NCI-H526 treated with DMSO at 0.1 percent for 48 hours (cell line): ENCODE measurements at regions not wholly inside any gene's neighbourhood (a gene's known extent, or its start where the extent isn't known, plus 50 kb on each side); places are given as distances from the start of the nearest gene placed in this dataset.
A peak's percentile ranks its signal among the peaks of the same experiment; 100 is the strongest.

Source experiments
- DNase-seq: peaks from one replicate; lab custom pipeline; 2025; lab: John Stamatoyannopoulos, UW

- no peak for DNase-seq
Measured at GRCh38 chr2:22900674-22901073, 484.3 kb upstream of the KLHL29 start.

DNA sequence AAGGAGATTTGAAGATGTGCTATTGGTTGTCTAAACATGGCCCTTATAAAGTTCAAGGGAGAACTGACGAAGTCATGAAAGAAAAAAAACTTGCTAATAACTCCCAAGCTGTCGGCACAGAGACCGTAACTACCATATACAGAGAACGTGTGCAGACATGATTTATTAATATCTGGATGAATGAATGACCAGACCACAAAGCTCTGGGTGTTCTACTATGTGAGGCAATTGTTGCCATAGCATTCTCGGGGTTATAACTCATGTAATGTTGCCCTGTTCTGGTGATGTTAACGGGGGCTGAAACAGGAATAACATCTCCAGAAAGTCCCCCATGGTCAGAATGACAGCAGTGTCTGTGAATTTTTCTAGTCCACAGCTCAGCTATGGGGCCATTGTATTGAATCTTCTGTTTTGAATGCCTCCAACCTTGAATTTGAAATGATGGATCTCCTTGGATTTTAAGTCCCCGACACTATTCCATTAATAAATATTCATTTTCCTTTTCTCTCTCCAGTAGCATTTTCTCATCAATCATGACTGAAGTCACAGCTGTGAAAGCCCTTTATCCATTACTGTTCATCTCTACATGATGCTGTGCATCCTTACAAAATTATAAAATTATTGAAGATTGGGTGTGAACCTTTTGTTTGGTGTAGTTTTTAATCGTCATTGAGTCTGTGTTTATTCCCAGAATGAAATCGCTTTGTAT is 483.4 kb upstream of the KLHL29 start:
- no peak for DNase-seq

- no peak for DNase-seq
Measured at GRCh38 chr2:22902180-22902550, 482.8 kb upstream of the KLHL29 start.

GRCh38 chr2:22902662-22903165 is 482.3 kb upstream of the KLHL29 start:
- no peak for DNase-seq

DNA sequence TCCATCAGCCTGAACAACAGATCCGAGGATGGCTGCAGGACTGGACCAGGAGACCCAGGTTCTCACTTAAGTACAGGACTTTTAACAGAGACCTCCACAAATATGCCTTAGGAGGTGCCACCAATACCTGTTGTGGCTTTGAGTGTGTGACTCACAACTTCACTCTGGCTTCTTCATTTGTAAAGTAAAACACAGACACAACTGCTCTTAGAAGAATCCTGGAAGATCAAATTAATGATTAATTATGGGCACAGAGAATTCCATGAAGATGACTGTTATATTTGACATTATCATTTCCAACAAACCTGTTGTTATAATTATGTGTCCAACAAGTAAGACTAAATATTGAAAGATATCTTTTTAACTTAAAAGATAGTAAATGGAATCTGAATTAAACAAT is 481.4 kb upstream of the KLHL29 start:
- DNase-seq: no peak

- no peak for DNase-seq
Measured at GRCh38 chr2:22904126-22904684, 480.8 kb upstream of the KLHL29 start.

DNA sequence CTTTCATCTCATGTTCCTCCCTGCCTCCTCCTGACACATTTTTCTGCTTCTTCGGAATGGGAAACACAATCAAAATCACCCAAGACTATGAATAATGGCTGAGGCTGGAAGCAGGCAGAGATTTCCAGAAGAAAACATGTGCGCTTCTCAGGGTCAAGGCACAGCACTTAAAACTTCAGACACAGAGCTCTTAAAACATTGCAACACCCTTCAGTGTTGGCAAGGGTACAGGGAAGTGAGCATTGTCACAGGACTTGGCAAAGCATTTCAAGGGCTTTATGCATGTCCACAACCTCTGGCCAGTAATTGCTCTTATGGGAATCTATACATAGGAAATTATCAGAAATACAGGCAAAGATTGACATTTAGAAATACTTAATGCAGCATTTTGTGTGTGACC is 477.6 kb upstream of the KLHL29 start:
- DNase-seq: no peak

GRCh38 chr2:22912398-22912797 is 472.6 kb upstream of the KLHL29 start:
- no peak for DNase-seq

- DNase-seq: no peak
Measured at GRCh38 chr2:22929998-22930397, 455.0 kb upstream of the KLHL29 start.

DNA sequence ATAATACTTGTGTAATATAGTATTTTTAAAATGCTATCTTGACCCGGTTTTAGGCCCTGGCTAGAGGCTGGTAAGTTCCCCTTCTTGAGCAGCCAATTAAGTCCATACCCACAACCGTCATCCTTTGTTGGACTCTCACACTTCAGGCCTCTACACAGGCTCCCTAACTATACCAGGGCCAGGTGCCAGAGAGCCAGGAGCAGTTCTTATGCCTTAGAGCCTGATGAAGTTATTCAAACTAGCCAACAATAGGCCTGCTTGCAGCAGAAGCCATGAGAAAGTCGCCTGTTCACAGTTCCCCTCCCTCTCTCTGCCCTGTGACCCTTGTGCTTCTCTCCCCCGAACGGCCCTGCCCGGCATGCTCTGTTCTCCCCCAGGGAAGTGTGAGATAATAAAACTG is 454.2 kb upstream of the KLHL29 start:
- no peak for DNase-seq

- DNase-seq: no peak
Measured at GRCh38 chr2:22932288-22932687, 452.7 kb upstream of the KLHL29 start.

DNA sequence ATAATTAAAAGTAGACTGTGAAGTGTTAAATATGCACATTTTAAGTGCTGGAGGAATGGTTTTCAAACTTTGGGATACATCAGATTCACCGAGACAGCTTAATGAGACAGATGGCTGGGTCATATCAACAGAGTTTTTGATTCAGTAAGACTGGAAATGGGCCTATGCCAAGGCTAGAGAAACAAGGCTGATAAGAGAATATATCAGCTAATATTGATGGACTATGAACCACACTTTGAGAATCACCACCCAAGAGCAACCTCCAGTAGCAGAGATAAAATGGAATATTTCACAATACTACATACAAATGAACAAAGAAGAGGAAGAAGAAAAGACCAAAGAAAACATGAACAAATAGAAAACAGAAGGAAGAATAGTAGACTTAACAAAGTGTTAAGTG is 450.2 kb upstream of the KLHL29 start:
- DNase-seq: no peak

GRCh38 chr2:22942441-22942840 is 442.5 kb upstream of the KLHL29 start:
- no peak for DNase-seq

- no peak for DNase-seq
Measured at GRCh38 chr2:22944143-22944542, 440.8 kb upstream of the KLHL29 start.

DNA sequence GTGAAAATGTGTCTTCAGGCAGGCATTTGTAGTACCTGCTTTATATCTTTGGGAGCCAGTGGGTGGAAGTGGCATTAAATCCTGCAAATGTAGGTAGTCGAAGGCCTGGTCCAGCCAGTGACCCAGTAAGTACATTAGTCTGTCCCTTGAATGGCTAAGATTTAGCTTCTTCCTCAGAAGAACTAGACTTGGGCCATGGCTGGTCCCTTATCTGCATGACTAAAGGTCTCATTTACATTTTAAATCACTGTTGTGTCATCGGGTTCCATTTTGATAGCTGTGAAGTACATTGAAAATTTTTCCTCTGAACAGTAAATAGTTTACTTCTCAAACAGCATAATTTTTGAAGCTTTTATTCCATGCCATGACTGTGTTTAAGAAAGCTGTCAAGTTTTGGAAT is 438.4 kb upstream of the KLHL29 start:
- no peak for DNase-seq

DNA sequence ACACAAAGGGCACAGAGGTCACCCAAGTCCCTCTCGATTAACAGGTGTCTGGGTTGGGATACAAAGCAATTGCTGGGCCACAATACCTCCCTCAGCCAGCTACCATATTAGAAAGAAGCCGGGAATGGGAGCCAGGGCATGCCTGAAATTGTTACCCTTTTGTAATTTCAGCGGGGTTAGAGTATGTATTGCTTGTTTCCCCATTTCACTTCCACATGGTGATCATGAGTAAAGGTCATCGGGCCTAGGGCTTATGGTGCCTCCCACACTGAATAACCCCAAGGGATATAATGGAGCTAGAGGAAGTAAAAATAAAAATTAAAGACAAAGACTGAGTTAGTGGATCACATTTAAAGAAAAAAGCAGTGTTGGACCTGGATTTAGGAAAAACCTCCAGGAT is 437.2 kb upstream of the KLHL29 start:
- DNase-seq: no peak

- no peak for DNase-seq
Measured at GRCh38 chr2:22950431-22950830, 434.5 kb upstream of the KLHL29 start.

DNA sequence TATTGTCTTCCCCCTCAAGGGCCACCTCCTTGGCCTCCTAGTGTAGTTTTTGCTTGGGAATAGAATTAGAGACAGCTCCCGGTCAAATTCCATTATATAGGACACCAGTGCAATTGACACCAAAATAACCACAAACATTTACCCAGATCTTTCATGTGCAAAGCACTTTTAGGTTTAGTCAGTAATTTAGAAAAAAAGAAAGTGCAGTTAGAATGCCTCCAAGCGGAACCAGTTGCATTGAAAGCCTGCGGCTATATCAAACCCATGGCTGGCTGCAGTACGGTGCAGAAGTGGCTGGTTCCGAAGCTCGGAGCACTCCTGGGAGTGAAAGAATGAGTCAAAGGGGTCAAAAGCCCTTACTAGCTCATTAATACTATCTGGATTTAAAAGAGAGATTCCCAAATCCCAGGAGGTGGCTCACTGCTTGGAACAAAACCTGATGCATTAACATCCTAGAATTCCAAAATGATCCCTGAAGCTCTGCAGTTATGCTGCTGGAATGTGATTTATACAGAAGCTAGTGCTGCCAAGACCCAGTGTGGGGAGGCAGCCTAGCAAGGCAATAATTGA is 432.2 kb upstream of the KLHL29 start:
- no peak for DNase-seq

GRCh38 chr2:22957446-22957845 is 427.5 kb upstream of the KLHL29 start:
- peak; percentile 31 for DNase-seq

- no peak for DNase-seq
Measured at GRCh38 chr2:22958308-22958707, 426.7 kb upstream of the KLHL29 start.

DNA sequence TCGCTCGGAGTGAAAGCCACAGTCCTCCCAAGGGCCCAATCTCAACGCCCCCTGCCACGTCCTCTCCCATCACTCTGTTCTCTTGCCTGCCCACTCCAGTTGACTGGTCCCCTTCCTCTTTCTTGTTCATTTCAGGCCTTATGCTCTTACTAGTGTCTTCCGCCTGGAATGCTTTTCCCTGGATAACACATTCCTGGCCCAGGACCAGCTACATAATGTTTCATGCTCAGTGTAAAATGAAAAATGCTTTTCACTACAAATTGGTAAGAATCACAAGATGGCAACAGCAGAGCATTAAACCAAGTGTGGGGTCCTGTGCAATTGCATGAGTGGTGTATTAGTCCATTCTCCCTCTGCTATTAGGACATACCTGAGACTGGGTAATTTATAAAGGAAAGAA is 417.2 kb upstream of the KLHL29 start:
- no peak for DNase-seq

DNA sequence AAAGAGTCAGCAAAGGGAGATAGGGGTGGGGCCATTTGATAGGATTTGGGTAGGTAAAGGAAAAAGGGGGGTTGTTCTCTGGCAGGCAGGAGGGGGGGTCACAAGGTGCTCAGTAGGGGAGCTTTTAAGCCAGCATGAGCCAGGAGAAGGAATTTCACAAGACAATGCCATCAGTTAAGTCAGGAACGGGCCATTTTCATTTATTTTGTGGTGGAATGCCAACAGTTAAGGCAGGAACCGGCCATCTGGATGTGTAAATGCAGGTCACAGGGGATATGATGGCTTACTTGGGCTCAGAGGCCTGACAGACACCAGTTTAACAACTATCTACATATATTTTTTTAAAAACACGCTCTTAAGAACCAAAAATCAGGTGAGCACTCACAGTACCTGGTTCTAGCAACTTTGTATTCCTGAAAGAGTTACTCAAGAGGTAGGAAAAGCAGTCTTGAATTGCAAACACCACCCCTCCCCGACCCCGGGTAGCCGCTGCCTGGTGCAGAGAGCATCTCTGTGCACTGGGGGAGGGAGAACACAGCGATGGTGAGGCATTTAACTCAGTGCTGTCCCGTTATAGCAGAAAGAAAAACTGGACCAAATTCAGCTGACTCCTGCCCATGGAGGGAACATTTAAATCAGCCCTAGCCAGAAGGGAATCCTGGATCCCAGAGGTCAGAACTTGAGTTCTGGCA is 414.5 kb upstream of the KLHL29 start:
- no peak for DNase-seq

DNA sequence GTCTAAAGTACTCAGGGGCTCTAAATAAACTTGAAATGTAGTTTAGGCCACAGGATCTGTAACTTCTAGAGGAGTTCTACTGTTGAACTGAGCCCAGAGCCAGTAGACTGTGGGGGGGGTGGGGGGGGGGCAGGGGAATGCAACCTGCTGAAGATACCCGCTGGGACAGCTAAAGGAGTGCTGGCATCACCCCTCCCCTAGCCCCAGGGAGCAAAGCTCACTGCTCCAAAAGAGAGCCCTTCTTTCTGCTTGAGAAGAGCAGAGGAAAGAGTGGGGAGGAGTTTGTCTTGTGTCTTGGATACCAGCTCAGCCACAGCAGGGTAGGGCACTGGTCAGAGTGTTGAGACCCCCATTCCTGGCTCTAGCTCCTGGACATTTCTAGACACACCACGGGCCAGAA is 414.0 kb upstream of the KLHL29 start:
- no peak for DNase-seq
